Ecto neural progenitor cell (in vitro differentiated cells): ENCODE measurements at regions not wholly inside any gene's neighbourhood (a gene's known extent, or its start where the extent isn't known, plus 50 kb on each side); places are given as distances from the start of the nearest gene placed in this dataset.

Experiments
- DNase-seq: peaks from one replicate; pipeline ENCODE4 v3.0.0-alpha.2; 2018; ENCODE audit warnings: low spot score

- DNase-seq, result no peak
These were observed 215.1 kb downstream of the TBXT start for GRCh38 chr6:165952514-165952913.

GRCh38 chr6:165950316-165950715, 217.3 kb downstream of the TBXT start:
- no peak for DNase-seq

GRCh38 chr6:165949324-165949723, 218.3 kb downstream of the TBXT start:
- no peak for DNase-seq

GRCh38 chr6:165944002-165944466, 223.6 kb downstream of the TBXT start:
- DNase-seq, result no peak

GRCh38 chr6:165941786-165942185, 225.9 kb downstream of the TBXT start:
- no peak for DNase-seq

- DNase-seq, result no peak
These were observed 226.3 kb downstream of the TBXT start for GRCh38 chr6:165941249-165941775.

- DNase-seq, result no peak
These were observed 227.3 kb downstream of the TBXT start for GRCh38 chr6:165940366-165940765.

GRCh38 chr6:165939601-165940290, 227.9 kb downstream of the TBXT start:
- DNase-seq, result no peak

- DNase-seq, result no peak
These were observed 228.6 kb downstream of the TBXT start for GRCh38 chr6:165939047-165939446.

- DNase-seq, result no peak
These were observed 229.9 kb downstream of the TBXT start for GRCh38 chr6:165937564-165938358.

- DNase-seq, result no peak
These were observed 231.0 kb downstream of the TBXT start for GRCh38 chr6:165936660-165937059.

GRCh38 chr6:165936096-165936495, 231.6 kb downstream of the TBXT start:
- no peak for DNase-seq

GRCh38 chr6:165931675-165932074, 236.0 kb downstream of the TBXT start:
- DNase-seq, result no peak

- DNase-seq, result no peak
These were observed 236.9 kb downstream of the TBXT start for GRCh38 chr6:165930668-165931214.

GRCh38 chr6:165929607-165930006, 238.0 kb downstream of the TBXT start:
- DNase-seq, result no peak

GRCh38 chr6:165926378-165926777, 241.3 kb downstream of the TBXT start:
- DNase-seq, result no peak

- no peak for DNase-seq
These were observed 242.0 kb downstream of the TBXT start for GRCh38 chr6:165925474-165926156.

GRCh38 chr6:165922309-165922794, 245.3 kb downstream of the TBXT start:
- no peak for DNase-seq

- no peak for DNase-seq
These were observed 246.6 kb downstream of the TBXT start for GRCh38 chr6:165920896-165921671.

- DNase-seq, result no peak
These were observed 250.1 kb downstream of the TBXT start for GRCh38 chr6:165917576-165917975.

- DNase-seq, result no peak
These were observed 252.2 kb upstream of the PDE10A start for GRCh38 chr6:165915022-165915770.
